22Rv1 (cell line): ENCODE measurements at regions not wholly inside any gene's neighbourhood (a gene's known extent, or its start where the extent isn't known, plus 50 kb on each side); places are given as distances from the start of the nearest gene placed in this dataset.

Source experiments
- CTCF ChIP-seq: fragments of 450-650 bp; IDR thresholded peaks from 2 replicates; pipeline ENCODE4 v1.5.1; 2017; ENCODE audit warnings: mild to moderate bottlenecking
- ZFX ChIP-seq: fragments of 450-650 bp; IDR thresholded peaks from 2 replicates; pipeline ENCODE4 v1.6.1; 2017; ENCODE audit warnings: antibody characterized with exemption, borderline replicate concordance

DNA sequence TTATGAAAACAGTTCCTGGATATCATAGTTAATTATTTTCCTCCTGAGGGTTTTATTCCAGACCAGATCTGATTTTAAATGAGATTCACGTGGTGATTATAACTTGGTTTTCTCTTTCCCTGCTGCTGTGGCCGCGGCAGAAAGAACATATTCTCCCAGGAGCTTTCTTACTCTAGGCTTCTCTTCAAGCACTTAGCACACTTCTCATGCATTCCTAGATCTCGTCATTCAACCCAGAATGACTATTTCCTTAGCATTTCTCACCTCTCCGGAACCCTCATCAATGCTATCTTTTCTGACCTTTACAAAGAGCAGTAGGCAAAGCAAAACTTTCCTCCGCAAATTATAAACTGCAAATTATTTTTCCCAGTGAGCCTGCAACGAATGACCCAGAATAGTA lies 122.9 kb downstream of the GPAT3 start:
- TF ChIP-seq CTCF: no peak
- TF ChIP-seq ZFX: no peak
